NCI-H1436 (cell line): ENCODE measurements at regions not wholly inside any gene's neighbourhood (a gene's known extent, or its start where the extent isn't known, plus 50 kb on each side); places are given as distances from the start of the nearest gene placed in this dataset.
"Not testable (repeated sequence)": the region's sequence is repeated elsewhere in the genome, so short reads cannot be mapped to it uniquely, and the experiment has no call there.

Experiments used
- DNase-seq: peaks from one replicate; lab custom pipeline; 2025; lab: John Stamatoyannopoulos, UW

- peak; percentile 72 for DNase-seq
Measured at GRCh38 chr18:44325903-44326635, 354.6 kb upstream of the SETBP1 start.

- no peak for DNase-seq
Measured at GRCh38 chr18:44331656-44332570, 348.8 kb upstream of the SETBP1 start.

GRCh38 chr18:44341759-44342158, 338.9 kb upstream of the SETBP1 start:
- DNase-seq = no peak

GRCh38 chr18:44342162-44342561, 338.5 kb upstream of the SETBP1 start:
- DNase-seq = no peak

- no peak for DNase-seq
Measured at GRCh38 chr18:44342946-44343345, 337.7 kb upstream of the SETBP1 start.

GRCh38 chr18:44343570-44343969, 337.1 kb upstream of the SETBP1 start:
- no peak for DNase-seq

- no peak for DNase-seq
Measured at GRCh38 chr18:44356566-44357157, 324.0 kb upstream of the SETBP1 start.

- DNase-seq = peak; percentile 24
Measured at GRCh38 chr18:44358402-44358801, 322.3 kb upstream of the SETBP1 start.

- DNase-seq = not testable (repeated sequence)
Measured at GRCh38 chr18:44359741-44360140, 320.9 kb upstream of the SETBP1 start.

GRCh38 chr18:44362213-44362612, 318.5 kb upstream of the SETBP1 start:
- not testable (repeated sequence) for DNase-seq

GRCh38 chr18:44370861-44371260, 309.8 kb upstream of the SETBP1 start:
- no peak for DNase-seq

- DNase-seq = no peak
Measured at GRCh38 chr18:44374966-44375365, 305.7 kb upstream of the SETBP1 start.

GRCh38 chr18:44386401-44386800, 294.3 kb upstream of the SETBP1 start:
- DNase-seq = no peak

GRCh38 chr18:44388329-44388728, 292.4 kb upstream of the SETBP1 start:
- DNase-seq = no peak

- DNase-seq = no peak
Measured at GRCh38 chr18:44392933-44393332, 287.8 kb upstream of the SETBP1 start.

- DNase-seq = no peak
Measured at GRCh38 chr18:44393406-44393805, 287.3 kb upstream of the SETBP1 start.

GRCh38 chr18:44396550-44396949, 284.1 kb upstream of the SETBP1 start:
- DNase-seq = no peak

GRCh38 chr18:44409071-44409470, 271.6 kb upstream of the SETBP1 start:
- DNase-seq = no peak

- DNase-seq = no peak
Measured at GRCh38 chr18:44409515-44409914, 271.2 kb upstream of the SETBP1 start.

- DNase-seq = no peak
Measured at GRCh38 chr18:44410740-44411139, 269.9 kb upstream of the SETBP1 start.

GRCh38 chr18:44411262-44411905, 269.3 kb upstream of the SETBP1 start:
- no peak for DNase-seq

GRCh38 chr18:44411976-44412375, 268.7 kb upstream of the SETBP1 start:
- DNase-seq = no peak
